ENCODE measurements at regions not wholly inside any gene's neighbourhood (a gene's known extent, or its start where the extent isn't known, plus 50 kb on each side); places are given as distances from the start of the nearest gene placed in this dataset.

DNA sequence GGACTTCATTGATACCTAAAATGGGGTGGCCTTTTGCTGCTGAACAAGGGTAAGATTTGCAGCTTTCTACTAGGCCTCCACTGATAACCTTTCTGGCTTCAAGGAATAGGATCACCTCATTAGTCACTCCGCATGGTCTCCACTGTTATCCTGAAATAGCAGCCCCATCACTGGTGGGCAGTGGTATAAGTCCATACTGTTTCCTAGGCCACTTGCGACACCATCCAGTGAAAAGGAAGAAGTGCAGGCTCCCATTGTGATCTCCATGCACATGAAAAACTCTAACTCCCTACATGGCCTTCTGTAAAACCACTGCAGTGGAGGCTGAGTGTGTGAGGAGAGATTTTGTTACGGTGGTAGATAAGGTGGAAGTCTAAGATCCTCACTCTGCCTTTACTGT is 1455.9 kb downstream of the SI start:
- H4K20me1 ChIP-seq (ENCODE audit: control insufficient read depth, insufficient read depth, low read length, poor library complexity, severe bottlenecking) = no peaks in the 10 kb centered on the region
- no peak for ATAC-seq (ENCODE audit: low read depth)
- intact Hi-C loops (cut with micrococcal nuclease) = no loop called here
- WGBS (ENCODE audit: insufficient coverage) = no CpG with 5 or more reads among the region's 3 CpGs
- Mint-ChIP-seq H3K27me3 (no peaks in the 10 kb centered on the region), H3K9me3 (ENCODE audit: insufficient read depth) (peaks cover 2% of the 10 kb centered on the region), H3K4me1 (no peaks in the 10 kb centered on the region), H3K4me3 (no peak overlapping the region), H3K27ac (no peak overlapping the region)
- H3K4me1 ChIP-seq (ENCODE audit: control insufficient read depth in 2 of 2, insufficient read depth in 2 of 2, low read length in 2 of 2) = no peaks in the 10 kb centered on the region
- TF ChIP-seq, protein P1, sequence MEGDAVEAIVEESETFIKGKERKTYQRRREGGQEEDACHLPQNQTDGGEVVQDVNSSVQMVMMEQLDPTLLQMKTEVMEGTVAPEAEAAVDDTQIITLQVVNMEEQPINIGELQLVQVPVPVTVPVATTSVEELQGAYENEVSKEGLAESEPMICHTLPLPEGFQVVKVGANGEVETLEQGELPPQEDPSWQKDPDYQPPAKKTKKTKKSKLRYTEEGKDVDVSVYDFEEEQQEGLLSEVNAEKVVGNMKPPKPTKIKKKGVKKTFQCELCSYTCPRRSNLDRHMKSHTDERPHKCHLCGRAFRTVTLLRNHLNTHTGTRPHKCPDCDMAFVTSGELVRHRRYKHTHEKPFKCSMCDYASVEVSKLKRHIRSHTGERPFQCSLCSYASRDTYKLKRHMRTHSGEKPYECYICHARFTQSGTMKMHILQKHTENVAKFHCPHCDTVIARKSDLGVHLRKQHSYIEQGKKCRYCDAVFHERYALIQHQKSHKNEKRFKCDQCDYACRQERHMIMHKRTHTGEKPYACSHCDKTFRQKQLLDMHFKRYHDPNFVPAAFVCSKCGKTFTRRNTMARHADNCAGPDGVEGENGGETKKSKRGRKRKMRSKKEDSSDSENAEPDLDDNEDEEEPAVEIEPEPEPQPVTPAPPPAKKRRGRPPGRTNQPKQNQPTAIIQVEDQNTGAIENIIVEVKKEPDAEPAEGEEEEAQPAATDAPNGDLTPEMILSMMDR (IDR thresholded peaks at IDR 0.05) = no peak
- TF ChIP-seq EZH2 (IDR thresholded peaks at IDR 0.05; ENCODE audit: borderline replicate concordance, insufficient read depth, low read depth, low read length, poor library complexity, severe bottlenecking) = no peak
- ChIA-PET CTCF (no interaction called here), POLR2A (no interaction called here)
- DNase-seq = no peak
- H3K4me3 ChIP-seq (ENCODE audit: control extremely low read depth in 1 of 5, extremely low read depth in 1 of 5, insufficient read depth in 1 of 5, low read depth in 2 of 5, low read length in 4 of 5) = no peak overlapping the region
- no peaks in the 10 kb centered on the region for H3K27me3 ChIP-seq (replicated peaks in 1 of 4; ENCODE audit: control extremely low read depth in 1 of 4, control insufficient read depth in 3 of 4, insufficient read depth in 4 of 4, low read length in 3 of 4)
- no peaks in the 10 kb centered on the region for H3K79me2 ChIP-seq (ENCODE audit: control insufficient read depth, insufficient read depth, low read length)
- no peak overlapping the region for H2AFZ ChIP-seq (ENCODE audit: insufficient read depth, low read depth, low read length, poor library complexity, severe bottlenecking)
- no peak overlapping the region for H3K27ac ChIP-seq (ENCODE audit: low read length in 2 of 2)
- H3K9ac ChIP-seq (ENCODE audit: low read length) = no peak overlapping the region
- H3K36me3 ChIP-seq (replicated peaks in 1 of 2; ENCODE audit: control extremely low read depth in 1 of 2, control insufficient read depth in 1 of 2, extremely low read depth in 1 of 2, insufficient read depth in 2 of 2, low read length in 1 of 2) = no peaks in the 10 kb centered on the region
- H3K9me3 ChIP-seq (ENCODE audit: control extremely low read depth in 1 of 3, control insufficient read depth in 2 of 3, insufficient read depth in 1 of 3, low read length in 2 of 3) = no peaks in the 10 kb centered on the region
- H3K4me2 ChIP-seq (replicated peaks; ENCODE audit: low read depth, low read length, poor library complexity, severe bottlenecking) = no peak overlapping the region

DNA sequence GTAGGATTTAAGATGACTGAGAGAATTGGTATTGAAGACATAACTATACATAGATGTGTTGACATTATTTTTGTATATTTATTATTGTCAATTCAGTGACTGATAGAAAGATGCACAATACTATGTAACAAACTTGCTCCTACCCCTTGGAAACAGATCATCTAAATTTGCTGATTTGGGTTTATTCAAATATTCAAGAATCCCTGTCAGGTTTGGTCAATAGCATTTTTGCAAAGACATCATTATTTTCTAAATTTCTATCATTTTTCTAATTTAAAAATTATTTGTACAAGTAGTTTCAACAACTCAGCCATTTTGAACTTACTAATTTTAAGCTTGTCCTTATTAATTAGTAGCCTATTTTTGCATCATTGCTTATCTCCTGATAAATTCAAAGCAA is 1463.4 kb downstream of the SI start:
- ATAC-seq (ENCODE audit: low read depth) (no peak), DNase-seq (no peak)
- H3K27me3 ChIP-seq (replicated peaks in 1 of 4; ENCODE audit: control extremely low read depth in 1 of 4, control insufficient read depth in 3 of 4, insufficient read depth in 4 of 4, low read length in 3 of 4) = no peaks in the 10 kb centered on the region
- ChIA-PET CTCF (no interaction called here), POLR2A (no interaction called here)
- Mint-ChIP-seq H3K9me3 (ENCODE audit: insufficient read depth) (no peaks in the 10 kb centered on the region), H3K27me3 (no peaks in the 10 kb centered on the region), H3K4me1 (no peaks in the 10 kb centered on the region), H3K27ac (no peak overlapping the region), H3K4me3 (no peak overlapping the region)
- H3K27ac ChIP-seq (ENCODE audit: low read length in 2 of 2) = no peak overlapping the region
- no peak overlapping the region for H3K4me3 ChIP-seq (ENCODE audit: control extremely low read depth in 1 of 5, extremely low read depth in 1 of 5, insufficient read depth in 1 of 5, low read depth in 2 of 5, low read length in 4 of 5)
- TF ChIP-seq EZH2 (IDR thresholded peaks at IDR 0.05; ENCODE audit: borderline replicate concordance, insufficient read depth, low read depth, low read length, poor library complexity, severe bottlenecking) = no peak
- TF ChIP-seq, protein P1 (IDR thresholded peaks at IDR 0.05) = no peak
- H4K20me1 ChIP-seq (ENCODE audit: control insufficient read depth, insufficient read depth, low read length, poor library complexity, severe bottlenecking) = no peaks in the 10 kb centered on the region
- H3K4me1 ChIP-seq (ENCODE audit: control insufficient read depth in 2 of 2, insufficient read depth in 2 of 2, low read length in 2 of 2) = no peaks in the 10 kb centered on the region
- no peak overlapping the region for H3K4me2 ChIP-seq (replicated peaks; ENCODE audit: low read depth, low read length, poor library complexity, severe bottlenecking)
- H3K9ac ChIP-seq (ENCODE audit: low read length) = no peak overlapping the region
- no peaks in the 10 kb centered on the region for H3K36me3 ChIP-seq (replicated peaks in 1 of 2; ENCODE audit: control extremely low read depth in 1 of 2, control insufficient read depth in 1 of 2, extremely low read depth in 1 of 2, insufficient read depth in 2 of 2, low read length in 1 of 2)
- intact Hi-C loops (cut with micrococcal nuclease) = no loop called here
- no peak overlapping the region for H2AFZ ChIP-seq (ENCODE audit: insufficient read depth, low read depth, low read length, poor library complexity, severe bottlenecking)
- H3K79me2 ChIP-seq (ENCODE audit: control insufficient read depth, insufficient read depth, low read length) = no peaks in the 10 kb centered on the region
- H3K9me3 ChIP-seq (ENCODE audit: control extremely low read depth in 1 of 3, control insufficient read depth in 2 of 3, insufficient read depth in 1 of 3, low read length in 2 of 3) = no peaks in the 10 kb centered on the region

Data from B cell (primary cell).